GM21360 (cell line): ENCODE measurements at regions not wholly inside any gene's neighbourhood (a gene's known extent, or its start where the extent isn't known, plus 50 kb on each side); places are given as distances from the start of the nearest gene placed in this dataset.

Source experiments
- ATAC-seq: cut with Tn5 transposase; IDR thresholded peaks from one replicate; pipeline ENCODE4 v1.9.1; 2021; ENCODE audit warnings: mild to moderate bottlenecking, moderate library complexity; ENCODE audit not compliant: unreplicated experiment

DNA sequence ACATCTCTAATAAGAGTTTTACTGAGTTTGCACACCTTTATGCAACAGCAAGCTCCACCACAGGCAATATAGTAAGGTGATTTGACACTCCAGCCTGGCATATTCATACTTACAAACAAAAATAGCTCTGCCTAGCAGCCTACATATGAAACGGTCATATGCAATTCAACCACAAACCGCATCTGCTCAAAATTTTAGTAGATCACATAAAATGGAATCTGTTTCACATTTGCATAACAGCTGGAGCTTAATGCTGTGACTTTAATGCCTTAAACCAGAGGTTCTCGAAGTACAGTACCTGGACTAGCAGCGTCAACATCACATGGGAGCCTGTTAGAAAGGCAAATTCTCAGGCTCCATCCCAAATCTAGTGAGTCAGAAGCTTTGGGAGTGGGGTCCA lies 578.4 kb downstream of the CDH11 start:
- no peak for ATAC-seq

DNA sequence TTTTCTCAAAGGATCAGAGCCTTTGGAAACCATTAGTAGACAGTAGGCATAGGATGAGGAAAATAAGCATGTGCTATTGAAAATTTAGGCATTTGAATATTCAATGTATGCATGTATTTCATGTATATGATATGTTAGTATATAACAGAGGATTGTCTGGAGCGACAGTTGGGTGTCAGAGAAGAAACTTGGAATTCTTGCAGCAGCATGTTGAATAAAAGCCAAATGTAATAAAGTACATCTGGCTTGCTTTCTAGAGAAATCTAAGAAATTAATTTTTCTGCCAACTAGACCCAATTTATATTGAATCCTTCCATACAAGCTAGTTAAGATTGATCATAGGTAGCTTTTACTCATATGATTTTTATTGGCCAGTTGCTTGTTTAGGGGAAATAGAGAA lies 578.8 kb downstream of the CDH11 start:
- no peak for ATAC-seq

DNA sequence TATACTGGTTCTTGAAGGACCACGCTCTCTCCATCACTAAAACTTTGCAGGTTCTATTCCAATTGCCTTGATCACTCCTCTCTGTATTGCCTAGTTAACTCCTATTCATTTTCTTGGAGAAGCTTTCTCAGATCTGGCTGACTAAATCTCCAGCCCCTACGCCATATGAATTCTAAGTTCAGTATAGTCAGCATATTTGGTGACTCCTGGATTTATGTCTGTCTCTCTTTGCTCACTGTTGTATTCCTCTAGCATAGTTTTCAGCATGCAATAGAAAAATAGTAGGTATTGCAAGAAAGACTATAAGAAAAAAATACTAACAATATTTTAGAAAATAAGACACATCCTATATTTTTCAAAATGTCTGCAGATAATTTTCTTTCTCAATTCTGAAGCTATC lies 579.7 kb downstream of the CDH11 start:
- ATAC-seq: no peak

DNA sequence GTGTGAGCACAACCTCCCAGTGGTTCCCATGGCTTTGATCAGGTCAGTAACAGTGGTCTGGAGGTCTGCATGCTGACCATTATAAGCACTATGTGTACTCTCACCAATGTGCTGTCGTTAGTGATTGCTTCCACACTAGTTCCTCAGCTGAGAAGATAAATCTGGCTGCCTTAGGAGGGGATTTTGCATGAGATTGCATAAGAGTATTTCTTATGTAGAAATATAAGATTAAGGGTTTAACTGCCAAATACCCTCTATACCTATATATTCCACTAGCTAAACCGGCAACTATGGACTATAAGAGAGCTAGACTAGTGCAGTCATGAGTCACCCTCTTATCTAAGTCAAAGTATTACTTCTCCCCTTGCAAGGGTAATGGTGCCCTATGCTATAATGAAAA lies 580.2 kb downstream of the CDH11 start:
- no peak for ATAC-seq

DNA sequence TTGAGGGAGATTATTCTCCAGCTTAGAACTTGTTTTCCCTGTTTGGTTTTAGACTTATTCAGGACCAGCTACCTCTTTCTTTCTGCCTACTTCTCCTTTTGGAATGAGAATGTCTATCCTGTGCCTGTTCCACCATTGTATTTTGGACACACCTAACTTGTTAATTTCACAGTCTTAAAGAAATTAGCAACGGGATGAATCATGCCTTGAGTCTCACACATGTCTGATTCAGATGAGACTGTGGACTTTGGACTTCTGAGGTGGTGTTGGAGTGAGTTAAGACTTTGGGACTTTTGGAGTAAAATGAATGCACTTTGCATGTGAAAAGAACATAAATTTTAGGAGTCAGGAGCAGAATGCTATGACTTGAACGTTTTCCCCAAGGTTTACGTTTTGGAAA lies 581.4 kb downstream of the CDH11 start:
- no peak for ATAC-seq

DNA sequence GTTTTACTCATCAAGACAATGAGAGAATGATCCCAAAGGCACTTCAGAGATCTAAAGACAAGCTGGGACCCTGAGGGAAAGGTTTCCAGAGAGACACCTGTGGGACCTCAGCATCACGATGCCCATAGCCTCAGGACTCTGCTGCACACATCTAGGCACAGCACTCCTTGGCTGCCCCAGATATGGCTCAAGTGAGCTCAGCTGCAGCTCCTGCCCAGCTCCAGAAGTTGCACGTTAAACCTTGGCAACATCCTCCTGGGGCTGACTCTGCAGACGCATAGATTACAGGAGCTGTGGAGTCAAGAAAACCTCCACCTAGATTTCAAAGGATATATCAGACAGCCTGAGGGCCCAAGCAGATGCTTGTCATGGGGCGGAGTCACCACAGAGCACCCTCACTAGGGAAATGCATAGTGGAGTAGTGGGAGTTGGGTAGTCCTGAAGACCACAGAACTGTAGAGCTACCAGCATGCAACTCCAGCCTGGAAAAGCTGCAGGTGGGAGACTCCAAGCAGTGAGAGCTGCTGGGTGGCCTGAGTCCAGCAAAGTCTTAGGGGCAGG lies 582.0 kb downstream of the CDH11 start:
- ATAC-seq: no peak

DNA sequence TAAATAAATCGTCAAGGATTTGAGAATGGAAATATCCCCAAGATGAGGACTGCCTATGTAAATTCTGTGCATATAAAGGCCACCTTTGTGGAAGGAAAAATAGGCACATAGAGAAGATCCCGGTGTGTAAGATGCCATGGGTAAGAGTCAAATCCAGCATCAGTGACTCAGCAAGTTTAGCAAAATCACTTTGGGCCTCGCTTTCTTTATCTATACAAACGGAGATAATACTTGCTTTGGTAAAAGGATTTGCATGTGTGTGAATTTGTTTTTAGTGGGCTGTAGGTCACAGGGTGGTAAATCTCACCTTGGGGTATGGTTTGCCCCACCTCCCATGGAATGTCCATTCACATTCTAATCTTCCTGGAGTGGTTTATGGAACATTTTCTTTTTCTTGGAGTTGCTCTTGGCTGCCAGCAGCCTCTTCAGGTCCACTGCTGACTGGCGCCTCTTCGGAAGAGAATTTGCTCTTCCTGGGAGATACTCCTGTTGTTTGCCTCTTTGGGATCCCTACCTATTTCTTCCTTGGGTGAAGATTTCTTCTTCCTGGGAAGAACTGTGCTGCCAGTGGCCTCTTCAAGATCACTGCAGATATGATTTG lies 587.6 kb downstream of the CDH11 start:
- no peak for ATAC-seq

DNA sequence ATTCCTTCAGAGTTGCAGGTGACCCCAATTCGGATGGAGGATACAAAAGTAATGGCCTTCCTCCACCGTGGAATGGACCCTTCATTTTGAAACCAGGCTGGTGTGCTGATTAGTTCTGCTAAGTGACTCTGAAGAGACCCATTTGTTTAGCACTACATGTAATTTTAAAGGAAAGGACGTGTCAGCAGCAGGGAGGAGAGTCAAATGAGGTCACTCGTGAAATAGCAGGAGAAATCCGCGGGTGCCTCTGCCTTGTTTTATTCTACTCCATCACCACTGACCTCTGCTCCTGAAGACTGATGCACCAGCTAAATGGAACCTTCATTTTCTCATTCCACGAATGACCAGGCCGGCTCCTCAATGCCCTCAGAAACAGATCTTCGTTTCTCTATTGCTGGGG lies 589.2 kb downstream of the CDH11 start:
- ATAC-seq: no peak

DNA sequence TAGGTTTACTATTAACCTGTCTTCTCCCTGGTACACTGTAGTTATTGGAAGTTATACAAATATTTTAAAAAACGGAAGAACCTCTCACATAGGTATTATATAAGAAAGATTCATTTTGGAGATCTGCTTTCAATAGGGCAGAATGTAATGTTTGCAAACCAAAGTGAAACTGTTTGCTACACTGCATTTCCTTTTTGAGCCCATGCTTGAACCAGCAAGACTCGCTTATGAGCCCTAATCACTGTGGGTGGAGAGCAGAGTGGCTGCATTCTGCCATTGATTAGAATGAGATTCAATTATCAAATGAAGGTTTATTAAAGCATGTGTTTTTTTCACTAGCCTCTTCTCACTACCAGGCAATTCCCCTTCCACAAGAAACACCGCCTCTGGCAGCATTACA lies 589.7 kb downstream of the CDH11 start:
- no peak for ATAC-seq

DNA sequence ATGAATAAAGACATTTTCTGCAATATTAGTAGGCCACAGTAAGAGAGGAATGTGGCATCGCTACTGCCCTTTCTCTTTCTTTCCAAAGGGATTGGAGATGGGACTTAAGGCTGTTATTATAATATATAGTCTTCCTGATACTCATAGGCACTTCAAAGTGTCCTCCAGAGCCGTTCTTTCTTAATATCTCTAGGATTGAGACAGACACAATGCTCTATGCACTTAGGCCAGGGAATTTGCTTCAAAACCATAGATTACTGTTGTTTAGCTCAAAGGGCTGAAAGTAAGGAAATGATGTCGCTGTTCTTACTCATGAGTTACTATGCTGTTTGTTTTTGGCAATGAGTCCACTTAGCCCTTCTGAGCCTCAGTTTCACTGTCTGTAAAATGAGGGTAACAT lies 590.5 kb downstream of the CDH11 start:
- no peak for ATAC-seq

DNA sequence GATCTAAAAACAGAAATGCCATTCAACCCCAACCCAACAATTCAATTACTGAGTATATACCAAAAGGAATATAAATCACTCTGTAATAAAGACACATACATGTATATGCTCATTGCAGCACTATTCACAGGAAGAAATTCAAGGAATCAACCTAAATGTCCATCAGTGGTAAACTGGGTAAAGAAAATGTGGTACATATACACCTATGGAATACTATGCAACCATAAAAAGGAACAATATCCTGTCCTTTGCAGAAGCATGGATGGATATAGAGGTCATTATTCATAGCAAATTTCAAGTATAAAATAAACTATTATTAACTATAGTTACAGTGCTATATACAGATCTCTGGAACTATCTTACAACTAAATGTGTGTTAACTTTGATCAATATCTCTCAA lies 599.3 kb downstream of the CDH11 start:
- ATAC-seq: no peak

DNA sequence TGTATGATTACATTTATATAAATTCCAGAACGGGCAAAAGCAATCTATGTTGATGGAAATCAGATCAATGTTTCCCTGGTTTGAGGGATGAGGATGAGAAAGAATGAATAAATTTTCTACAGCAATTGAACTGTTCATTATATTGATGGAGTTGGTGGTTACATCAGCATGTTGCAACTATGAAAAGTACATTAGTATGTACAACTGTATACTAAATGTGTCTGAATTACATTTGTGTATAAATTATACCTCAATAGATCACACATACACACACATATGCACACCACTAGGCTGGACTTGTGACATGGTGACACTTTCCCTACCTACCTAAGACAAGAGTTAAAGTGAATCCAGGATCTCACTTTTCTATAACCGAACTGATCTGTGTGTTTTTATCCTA lies 608.0 kb downstream of the CDH11 start:
- ATAC-seq: no peak

DNA sequence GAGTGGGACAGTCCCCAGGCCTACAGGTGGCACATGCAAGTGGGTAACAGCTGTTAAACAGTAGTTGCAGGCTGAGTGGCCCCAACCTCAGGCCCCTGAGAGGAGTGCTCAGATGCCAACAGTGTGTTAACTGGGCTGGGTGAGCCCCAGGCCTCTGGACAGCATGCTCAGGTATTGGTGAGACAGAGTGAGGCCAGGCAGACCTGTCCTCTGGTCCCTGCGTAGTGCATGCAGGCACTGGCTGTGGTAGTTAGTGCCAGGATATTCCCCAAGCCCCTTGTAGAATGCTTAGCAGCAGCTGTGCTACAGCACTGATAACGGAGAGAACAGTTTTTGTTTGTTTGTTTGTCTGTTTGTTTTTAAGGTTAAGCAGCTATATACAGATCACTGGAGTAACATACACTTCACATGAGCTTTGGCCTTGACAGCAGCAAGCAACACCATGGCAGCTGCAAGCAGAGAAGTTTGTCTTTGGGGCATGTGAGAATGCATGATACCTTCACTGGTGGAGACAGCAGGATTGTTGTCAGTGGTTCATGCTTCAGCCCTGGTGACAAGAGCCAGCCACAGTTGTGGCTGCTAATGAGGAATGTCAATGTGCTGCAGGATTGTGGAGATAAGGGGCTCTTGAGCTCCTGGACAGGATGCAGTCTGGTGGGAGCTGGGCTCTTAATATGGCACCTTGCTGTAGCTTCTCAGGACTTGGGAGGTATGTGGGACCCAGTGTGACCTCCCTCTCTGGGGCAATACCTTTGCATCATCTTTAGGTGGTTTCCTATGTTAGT lies 614.4 kb downstream of the CDH11 start:
- no peak for ATAC-seq

DNA sequence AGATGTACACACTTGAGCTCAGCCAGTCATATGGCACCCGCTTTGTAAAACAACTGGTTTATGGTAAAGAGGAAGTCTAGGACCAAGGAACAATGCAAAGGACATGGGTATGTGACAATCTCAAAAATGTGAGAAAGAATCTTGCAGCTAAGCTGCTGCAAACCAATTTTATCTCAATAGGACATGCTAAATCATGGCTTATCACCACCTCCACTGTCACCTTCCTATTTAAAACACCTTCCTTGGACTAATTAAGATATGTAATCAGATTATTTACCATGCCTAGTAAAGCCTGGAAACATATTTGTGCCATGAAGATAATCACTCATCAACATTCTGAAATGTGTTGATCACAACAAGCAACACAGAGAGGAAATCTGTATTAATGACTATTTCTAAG lies 622.7 kb downstream of the CDH11 start:
- ATAC-seq: no peak

DNA sequence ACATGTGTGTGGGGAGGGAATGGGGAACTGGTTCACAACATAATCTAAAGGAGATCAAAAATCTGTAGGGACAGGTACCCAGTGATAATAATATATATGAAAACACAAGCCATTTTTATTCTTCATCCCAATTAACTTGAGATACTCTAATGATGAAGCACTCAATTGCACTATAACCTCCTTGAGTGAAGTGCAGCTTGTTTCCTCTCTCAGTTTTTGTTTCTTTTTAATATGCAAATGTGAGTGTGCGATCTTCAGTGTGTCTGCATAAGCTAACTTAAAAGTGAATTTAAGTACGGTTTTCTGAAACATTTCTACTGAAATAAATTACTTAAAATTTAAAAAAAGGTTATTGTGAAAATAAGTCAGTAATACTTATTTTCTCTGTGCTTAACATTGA lies 623.5 kb downstream of the CDH11 start:
- no peak for ATAC-seq

DNA sequence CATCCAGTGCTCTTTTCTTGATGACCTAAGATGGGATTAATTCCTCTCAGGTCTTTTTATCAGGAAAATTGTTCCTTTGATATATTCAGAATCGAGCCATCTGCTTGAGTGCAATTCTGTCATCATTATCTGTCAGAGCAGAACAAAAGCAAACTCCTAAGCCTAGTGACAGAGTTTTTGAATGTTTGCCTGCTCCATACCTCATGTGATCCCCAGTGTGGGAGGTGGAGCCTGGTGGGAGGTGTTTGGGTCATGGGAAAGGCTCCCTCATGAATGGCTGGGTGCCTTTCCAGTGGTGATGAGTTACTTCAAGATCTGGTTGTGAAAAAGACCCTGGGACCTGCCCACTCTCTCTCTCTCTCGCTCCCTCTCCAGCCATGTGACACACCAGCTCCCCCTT lies 628.2 kb downstream of the CDH11 start:
- no peak for ATAC-seq

DNA sequence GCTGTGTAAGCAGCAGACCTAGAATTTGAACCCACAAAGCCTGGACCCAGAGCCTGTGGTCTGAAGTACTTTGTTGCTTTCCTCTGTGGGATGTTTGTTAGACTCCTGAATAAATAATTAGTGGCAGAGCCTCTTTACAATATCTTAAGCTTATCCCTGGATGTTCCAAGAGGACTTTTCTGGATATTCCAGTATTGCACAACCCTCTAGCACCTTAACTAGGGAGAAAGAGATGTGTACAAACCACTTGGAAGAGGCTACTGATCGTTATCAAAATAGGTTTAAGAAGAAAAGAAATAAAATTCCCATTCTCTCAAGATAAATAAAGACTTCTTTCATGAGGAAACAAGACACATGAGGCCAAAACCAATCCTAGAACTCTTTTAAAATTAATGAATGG lies 632.4 kb downstream of the CDH11 start:
- no peak for ATAC-seq

DNA sequence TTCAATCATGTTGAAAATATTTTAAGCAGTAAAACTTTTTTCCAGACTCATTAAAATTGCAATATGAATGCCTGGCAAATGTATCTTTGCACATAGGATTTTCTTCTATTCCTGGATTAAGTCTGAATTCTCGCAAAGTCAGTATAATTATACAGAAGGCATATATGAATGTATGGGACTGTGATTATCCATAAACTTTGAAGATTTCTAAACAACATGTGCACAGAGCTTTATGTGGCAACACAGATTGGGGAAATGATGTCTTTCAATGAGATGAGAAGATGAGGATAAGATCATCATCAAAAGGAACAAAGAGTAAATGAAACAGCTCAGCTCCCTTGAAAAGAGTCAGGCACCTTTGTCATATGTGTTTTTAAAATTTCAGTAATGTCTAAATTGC lies 635.3 kb downstream of the CDH11 start:
- no peak for ATAC-seq

DNA sequence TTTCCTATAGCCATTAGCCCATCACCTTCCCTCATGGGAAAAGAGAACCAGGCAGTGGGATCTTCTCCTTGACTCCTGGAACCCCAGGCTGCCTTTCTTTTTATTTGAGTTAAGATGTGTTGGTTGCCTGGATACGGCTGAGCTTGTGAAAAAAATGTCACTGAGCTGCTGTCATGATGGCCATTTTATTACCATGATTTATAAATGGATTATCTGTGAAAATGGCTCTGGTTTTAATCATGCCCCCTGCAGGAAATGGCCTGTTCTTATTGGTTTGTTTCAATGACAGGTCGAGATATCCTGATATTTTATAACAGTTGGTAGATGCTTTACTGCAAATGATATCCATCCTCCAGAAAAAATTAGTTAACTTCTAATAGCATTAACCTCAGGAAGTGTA lies 640.4 kb downstream of the CDH11 start:
- no peak for ATAC-seq

DNA sequence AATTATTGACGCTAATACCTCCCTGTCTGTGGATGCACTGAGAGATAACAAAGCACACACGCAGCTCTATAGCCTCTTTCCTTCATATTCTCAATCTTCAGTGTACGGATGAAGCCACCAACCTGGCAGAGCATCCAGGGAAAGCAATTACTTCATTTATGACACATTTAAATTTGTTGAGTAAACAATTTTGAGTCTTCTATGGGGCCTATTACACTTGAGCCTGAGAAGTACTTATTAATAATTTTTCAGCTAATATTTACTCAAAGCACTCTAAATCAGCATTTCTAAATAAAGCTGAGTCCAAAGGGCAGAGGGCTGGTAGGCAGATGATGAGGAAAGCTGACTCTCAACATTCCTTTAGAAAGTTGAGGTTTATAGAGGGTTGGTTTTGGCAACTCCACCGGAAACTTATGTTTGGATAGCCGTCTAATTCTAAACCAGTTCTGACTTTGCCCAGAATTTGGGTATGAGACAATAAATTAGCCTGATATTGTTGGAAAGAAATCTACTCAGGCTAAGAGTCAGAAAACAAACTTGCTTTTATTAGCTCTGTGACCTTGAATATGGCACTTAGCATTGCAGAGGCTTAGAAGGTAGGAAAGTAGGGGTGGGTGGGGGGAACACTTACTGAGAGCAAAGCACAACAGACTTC lies 643.5 kb downstream of the CDH11 start:
- ATAC-seq: no peak

DNA sequence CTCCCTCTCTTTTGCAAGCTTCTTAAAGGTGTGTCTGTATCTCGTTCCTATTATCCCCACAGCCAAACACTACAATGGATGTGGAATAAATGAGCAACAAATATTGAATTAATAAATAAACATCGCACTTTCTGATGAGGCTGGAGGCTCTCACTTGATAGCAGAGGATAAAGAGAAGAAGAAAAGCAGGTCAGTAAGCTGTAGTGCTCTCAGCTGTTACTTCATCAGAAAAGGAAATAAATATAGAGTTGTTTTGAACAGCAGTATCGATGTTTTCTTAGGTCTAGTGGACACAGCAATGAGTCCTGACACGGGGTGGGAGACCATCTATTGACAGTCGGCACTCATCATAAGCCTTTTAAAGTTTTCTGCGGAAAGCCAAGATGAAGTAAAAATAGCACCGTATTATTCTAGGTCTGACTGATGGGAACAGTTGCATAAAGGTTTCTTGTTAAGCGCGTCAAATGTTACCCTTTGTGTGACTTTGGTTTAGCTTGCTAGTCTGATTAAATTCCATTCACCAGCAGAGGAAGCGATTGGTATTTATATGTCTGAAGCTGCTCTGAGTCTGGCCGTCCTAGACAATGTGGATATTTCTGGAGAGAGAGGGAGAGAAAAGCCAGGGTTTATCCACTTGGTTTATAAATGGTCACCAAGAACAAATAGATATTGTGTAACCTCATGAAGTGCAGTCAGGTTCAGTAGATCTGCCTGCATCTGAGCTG lies 646.1 kb downstream of the CDH11 start:
- no peak for ATAC-seq
